ENCODE measurements at regions not wholly inside any gene's neighbourhood (a gene's known extent, or its start where the extent isn't known, plus 50 kb on each side); places are given as distances from the start of the nearest gene placed in this dataset.

GRCh38 chr12:42002563-42002962 lies 142.1 kb downstream of the GXYLT1 start:
- no peak for TF ChIP-seq MYC (IDR thresholded peaks at IDR 0.05; ENCODE audit: low read depth, low read length)
- no peak for TF ChIP-seq CTCF (IDR thresholded peaks at IDR 0.05; ENCODE audit: low read depth, low read length)
- no peak for TF ChIP-seq POLR2A (IDR thresholded peaks at IDR 0.05; ENCODE audit: extremely low read depth, insufficient read length)

All from NB4 (cell line).